Motor neuron (in vitro differentiated cells): ENCODE measurements at regions not wholly inside any gene's neighbourhood (a gene's known extent, or its start where the extent isn't known, plus 50 kb on each side); places are given as distances from the start of the nearest gene placed in this dataset.

Source experiments
- ATAC-seq, 8 experiments: fragments of 200-7000 bp; cut with Tn5 transposase; replicated peaks in 6 of 8; 2 replicates each; pipeline ENCODE4 v1.8.0; 2021; ENCODE audit warnings: mild to moderate bottlenecking in 8 of 8, moderate library complexity in 8 of 8
- H3K27ac ChIP-seq, 2 donors: fragments of 250-450 bp; sonication (Bioruptor Pico); 2 replicates each; pipeline ENCODE4 v1.9.0; 2021; ENCODE audit warnings: antibody characterized with exemption in 2 of 2, mild to moderate bottlenecking in 2 of 2, moderate library complexity in 1 of 2
- H3K4me1 ChIP-seq, 2 donors: fragments of 250-450 bp; sonication (Bioruptor Pico); replicated peaks in 1 of 2; 2 replicates each; pipeline ENCODE4 v1.6.1; 2021; ENCODE audit warnings: antibody characterized with exemption in 2 of 2, mild to moderate bottlenecking in 2 of 2, moderate library complexity in 1 of 2
- H3K4me3 ChIP-seq, 5 donors: fragments of 250-450 bp; sonication (Bioruptor Pico); 2 replicates each; pipeline ENCODE4 v1.9.0; 2021; ENCODE audit warnings: antibody characterized with exemption in 5 of 5, mild to moderate bottlenecking in 5 of 5, moderate library complexity in 4 of 5
- WGBS, 10 experiments: fragments of 450-650 bp; shearing (Covaris generic); methylation state at CpG; one replicate each; pipeline ENCODE4 v1.0.0; 2022; 5-methylcytosine and 5-hydroxymethylcytosine counted together
- in situ Hi-C, 9 experiments: fragments of 400-800 bp; cut with MboI; loops; one replicate each; pipeline ENCODE4 v1.15.0; 2021; ENCODE audit warnings: low sequenced_read_pairs in 9 of 9, low pct_unique_long_range_greater_than_20kb in 2 of 9; ENCODE audit not compliant: unreplicated experiment in 9 of 9

DNA sequence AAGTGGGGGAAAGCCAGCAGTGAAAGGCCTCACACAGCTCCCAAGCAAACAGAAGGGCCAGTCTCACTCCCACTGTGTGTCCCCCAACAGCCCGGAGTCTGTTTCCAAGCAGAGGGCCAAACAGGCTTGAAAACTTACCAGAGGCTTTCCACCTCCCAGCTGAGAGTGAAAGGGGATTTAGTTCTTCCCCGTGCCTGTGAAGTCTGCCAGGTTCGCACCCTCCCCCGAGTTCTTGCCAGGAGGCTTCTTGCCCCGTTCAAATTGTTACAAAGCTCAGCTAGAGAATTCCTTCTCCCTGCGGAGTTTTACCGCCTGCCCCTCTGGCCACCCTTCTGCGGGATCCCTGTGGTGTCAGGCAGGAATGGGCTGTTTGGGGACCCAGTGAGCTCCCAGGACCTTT, 68.0 kb upstream of the WNT7A start:
- WGBS, 10 experiments, result 22 to 80% (median 36%) methylated on average over 1 to 5 of the region's 8 CpGs; no CpG with 5 or more reads in 7 of the 10 experiments
- Histone ChIP-seq H3K4me1 (no peaks in the 10 kb centered on the region), H3K4me3 (no peak overlapping the region), H3K27ac (no peak overlapping the region)
- in situ Hi-C loops, result loop anchor here in 1 of 9 experiments (25.0 kb wide), 1 partner anchor 164 kb away; the partner anchor contains the start of gene CHCHD4
- no peak for ATAC-seq

DNA sequence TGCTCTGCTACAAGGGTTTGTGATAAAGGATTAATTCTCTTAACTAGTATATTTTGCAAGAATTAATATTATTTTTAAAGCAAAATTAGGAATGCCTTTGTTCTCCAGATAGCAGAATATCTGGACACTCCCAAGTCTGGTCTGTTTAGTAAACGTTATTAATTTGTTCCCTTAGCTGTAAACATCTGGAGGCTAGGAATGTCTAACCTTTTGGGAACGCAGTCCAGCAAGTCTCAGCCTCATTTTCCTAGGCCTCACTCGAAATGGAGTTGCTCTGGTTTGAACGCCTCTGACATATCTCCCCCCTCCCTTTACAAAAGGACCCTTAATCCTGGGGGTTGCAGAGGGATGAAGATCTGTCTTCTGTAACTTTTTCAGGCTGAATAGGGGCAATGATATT, 59.3 kb upstream of the WNT7A start:
- Histone ChIP-seq H3K4me3 (no peak overlapping the region), H3K27ac (no peak overlapping the region), H3K4me1 (no peaks in the 10 kb centered on the region)
- WGBS, 10 experiments, result 0 to 100% (median 50%) methylated on average over 1 to 4 of the region's 4 CpGs; no CpG with 5 or more reads in 1 of the 10 experiments
- ATAC-seq, result no peak
- in situ Hi-C loops, result loop anchor here in 1 of 9 experiments (25.0 kb wide), 1 partner anchor 173 kb away; the partner anchor contains the start of gene CHCHD4

DNA sequence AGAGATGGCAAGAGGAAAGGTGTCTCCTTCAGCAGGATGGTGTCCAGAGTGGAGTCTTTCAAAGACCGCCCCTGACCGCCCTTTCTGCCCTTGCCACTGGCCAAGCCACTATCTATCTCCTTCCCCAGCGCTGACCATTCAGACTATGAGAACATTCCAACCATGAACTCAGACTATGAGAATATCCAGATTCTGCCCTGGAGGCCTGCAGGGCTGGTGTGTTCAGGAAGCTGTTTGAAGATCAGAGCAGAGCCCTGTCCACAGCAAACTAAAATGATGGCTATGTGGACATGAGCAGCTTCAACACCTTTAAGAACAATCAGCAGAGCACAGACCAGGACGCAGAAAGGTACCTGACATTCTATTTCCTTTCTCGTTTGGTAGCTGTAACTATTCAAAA, 57.3 kb upstream of the WNT7A start:
- no peak for ATAC-seq
- Histone ChIP-seq H3K4me1 (no peaks in the 10 kb centered on the region), H3K27ac (no peak overlapping the region), H3K4me3 (no peak overlapping the region)
- 0 to 100% (median 65%) methylated on average over 1 to 4 of the region's 5 CpGs; no CpG with 5 or more reads in 4 of the 10 experiments for WGBS, 10 experiments
- in situ Hi-C loops, result loop anchor here in 1 of 9 experiments (25.0 kb wide), 1 partner anchor 175 kb away; the partner anchor contains the start of gene CHCHD4

DNA sequence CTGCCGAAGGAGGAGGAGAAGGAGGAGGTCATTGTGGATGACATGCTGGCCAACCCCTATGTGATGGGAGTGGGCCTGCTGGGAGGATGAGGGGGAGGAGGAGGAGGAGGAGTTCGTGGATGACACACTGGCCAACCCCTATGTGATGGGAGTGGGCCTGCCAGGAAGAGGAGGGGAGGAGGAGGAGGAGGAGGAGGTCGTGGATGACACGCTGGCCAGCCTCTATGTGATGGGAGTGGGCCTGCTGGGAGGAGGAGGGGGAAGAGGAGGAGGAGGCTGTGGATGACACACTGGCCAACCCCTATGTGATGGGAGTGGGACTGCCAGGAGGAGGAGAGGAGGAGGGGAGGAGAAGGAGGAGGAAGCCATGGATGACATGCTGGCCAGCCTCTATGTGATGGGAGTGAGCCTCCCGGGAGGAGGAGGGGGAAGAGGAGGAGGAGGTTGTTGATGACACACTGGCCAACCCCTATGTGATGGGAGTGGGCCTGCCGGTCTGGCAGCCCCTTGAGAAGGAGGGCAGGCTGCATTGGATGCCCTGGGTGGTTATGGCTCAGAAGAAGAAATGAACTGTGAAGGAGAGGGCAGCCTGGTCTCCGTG, 55.7 kb upstream of the WNT7A start:
- in situ Hi-C loops, result loop anchor here in 1 of 9 experiments (25.0 kb wide), 1 partner anchor 177 kb away; the partner anchor contains the start of gene CHCHD4
- no peak for ATAC-seq
- WGBS, 10 experiments, result 40 to 100% (median 90%) methylated on average over 1 of the region's 7 CpGs; no CpG with 5 or more reads in 6 of the 10 experiments
- Histone ChIP-seq H3K4me3 (no peak overlapping the region), H3K27ac (no peak overlapping the region), H3K4me1 (no peaks in the 10 kb centered on the region)

DNA sequence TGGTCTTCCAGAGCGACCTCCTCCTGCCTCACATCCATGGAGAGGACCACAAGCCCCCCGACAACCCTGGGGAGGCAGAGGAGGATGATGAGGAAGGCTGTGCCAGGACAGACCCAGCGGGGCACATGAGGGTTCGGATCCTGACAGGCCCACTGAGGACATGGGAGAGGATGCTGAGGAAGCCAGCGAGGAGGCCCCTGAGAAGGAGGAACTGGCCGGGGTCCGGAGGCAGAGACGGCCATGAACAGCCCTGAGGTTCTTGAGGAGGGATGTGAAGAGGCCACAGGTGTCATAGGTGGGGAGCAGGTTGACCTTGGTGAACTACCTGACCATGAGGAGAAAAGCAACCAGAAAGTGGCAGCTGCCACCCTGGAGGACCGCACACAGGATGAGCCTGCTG, 54.9 kb upstream of the WNT7A start:
- Histone ChIP-seq H3K27ac (no peak overlapping the region), H3K4me1 (no peaks in the 10 kb centered on the region), H3K4me3 (no peak overlapping the region)
- in situ Hi-C loops, result loop anchor here in 1 of 9 experiments (25.0 kb wide), 1 partner anchor 177 kb away; the partner anchor contains the start of gene CHCHD4
- no peak for ATAC-seq
- WGBS, 10 experiments, result 38 to 93% (median 83%) methylated on average over 1 to 6 of the region's 9 CpGs; no CpG with 5 or more reads in 5 of the 10 experiments

DNA sequence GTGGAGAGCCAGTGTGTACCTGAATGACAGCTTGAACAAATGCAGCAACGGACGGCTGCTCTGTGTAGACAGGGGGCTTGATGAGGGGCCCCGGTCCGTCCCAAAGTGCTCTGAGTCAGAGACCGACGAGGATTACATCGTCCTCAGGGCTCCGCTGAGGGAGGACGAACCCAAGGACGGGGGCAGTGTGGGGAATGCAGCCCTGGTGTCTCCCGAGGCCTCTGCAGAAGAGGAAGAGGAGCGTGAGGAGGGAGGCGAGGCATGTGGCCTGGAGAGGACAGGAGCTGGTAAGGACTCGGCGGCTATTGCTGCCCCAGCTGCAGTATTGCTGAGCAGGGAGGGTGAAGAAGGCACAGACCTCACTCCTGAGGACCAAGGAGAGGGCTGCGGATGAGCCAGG, 54.4 kb upstream of the WNT7A start:
- ATAC-seq, result no peak
- H3K4me1 ChIP-seq, result no peaks in the 10 kb centered on the region
- WGBS, 10 experiments, result 45 to 92% (median 82%) methylated on average over 2 to 10 of the region's 16 CpGs; no CpG with 5 or more reads in 3 of the 10 experiments
- no peak overlapping the region for H3K27ac ChIP-seq
- in situ Hi-C loops, result loop anchor here in 1 of 9 experiments (25.0 kb wide), 1 partner anchor 178 kb away; the partner anchor contains the start of gene CHCHD4
- H3K4me3 ChIP-seq, result no peak overlapping the region

DNA sequence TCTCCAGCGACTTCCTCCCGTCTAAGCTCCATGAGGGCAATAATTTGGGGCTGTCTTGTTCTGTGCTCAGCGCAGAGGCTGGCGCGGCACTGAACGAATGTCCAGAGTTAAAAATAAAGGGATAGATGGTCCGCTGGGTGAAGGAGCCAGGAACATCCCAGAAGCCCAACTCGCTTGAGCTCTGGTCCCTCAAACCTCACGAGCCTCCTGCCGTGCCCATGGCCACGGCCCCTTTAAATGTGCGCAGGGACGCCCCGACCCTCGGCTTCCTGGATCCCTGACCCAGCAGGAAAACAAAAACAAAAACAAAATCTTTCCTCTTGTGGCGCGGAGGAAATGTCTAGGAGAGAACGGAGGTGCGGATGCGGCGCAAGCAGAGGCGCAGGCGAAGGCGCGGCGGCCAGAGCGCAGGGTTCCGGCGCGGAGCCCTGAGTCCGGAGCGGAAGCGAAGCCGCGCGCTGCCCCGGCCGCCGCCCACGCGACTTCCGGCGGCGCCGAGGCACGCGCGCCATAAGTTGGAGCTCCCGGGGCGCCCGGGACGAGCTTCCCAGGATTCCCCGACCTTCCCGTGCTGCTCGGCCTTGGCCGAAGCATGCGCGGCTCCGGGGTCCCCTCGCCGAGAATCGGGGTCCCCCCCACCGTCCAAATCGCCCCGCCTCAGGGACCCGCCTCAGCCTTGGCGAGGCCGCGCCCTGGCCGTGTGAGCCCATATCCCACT, 52.9 kb upstream of the WNT7A start:
- Histone ChIP-seq H3K4me1 (no peaks in the 10 kb centered on the region), H3K27ac (no peak overlapping the region), H3K4me3 (no peak overlapping the region)
- in situ Hi-C loops, result loop anchor here in 1 of 9 experiments (25.0 kb wide), 1 partner anchor 180 kb away; the partner anchor contains the start of gene CHCHD4
- peak in 3 of 8 experiments; percentile 40 to 88 (median 42) for ATAC-seq
- 0 to 100% (median 80%) methylated on average over 1 to 22 of the region's 70 CpGs; no CpG with 5 or more reads in 1 of the 10 experiments for WGBS, 10 experiments

DNA sequence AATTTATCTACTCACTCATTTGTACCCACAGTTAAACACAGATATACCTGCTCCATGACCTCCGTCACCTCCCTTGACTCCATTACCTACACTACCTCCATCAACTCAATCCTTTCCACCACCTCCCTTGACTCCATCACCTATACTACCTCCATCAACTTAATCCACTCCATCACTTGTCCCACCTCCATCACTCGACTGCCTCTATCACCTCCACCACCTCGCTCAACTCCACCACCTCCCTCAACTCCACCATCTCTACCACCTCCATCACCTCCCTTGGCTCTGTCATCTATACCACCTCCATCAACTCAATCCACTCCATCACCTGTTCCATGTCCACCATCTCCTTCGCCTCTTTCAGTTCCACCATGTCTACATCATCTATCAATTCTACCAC, 51.3 kb upstream of the WNT7A start:
- Histone ChIP-seq H3K27ac (no peak overlapping the region), H3K4me3 (no peak overlapping the region), H3K4me1 (no peaks in the 10 kb centered on the region)
- in situ Hi-C loops, result loop anchor here in 1 of 9 experiments (25.0 kb wide), 1 partner anchor 181 kb away; the partner anchor contains the start of gene CHCHD4
- ATAC-seq, result no peak
- 32 to 83% (median 73%) methylated on average over 2 to 4 of the region's 4 CpGs for WGBS, 10 experiments
